ENCODE measurements at regions not wholly inside any gene's neighbourhood (a gene's known extent, or its start where the extent isn't known, plus 50 kb on each side); places are given as distances from the start of the nearest gene placed in this dataset.
"Not testable (repeated sequence)": the region's sequence is repeated elsewhere in the genome, so short reads cannot be mapped to it uniquely, and the experiment has no call there.

- ATAC-seq (no peak), DNase-seq (ENCODE audit: low spot score) (no peak)
Measured at GRCh38 chr2:7694076-7694985, 777.1 kb downstream of the RNF144A start.

- not testable (repeated sequence) for ATAC-seq; DNase-seq (ENCODE audit: low spot score)
Measured at GRCh38 chr2:7696556-7696955, 779.3 kb downstream of the RNF144A start.

GRCh38 chr2:7697052-7697451, 779.8 kb downstream of the RNF144A start:
- DNase-seq (ENCODE audit: low spot score) (no peak), ATAC-seq (no peak)

GRCh38 chr2:7701791-7702190, 784.6 kb downstream of the RNF144A start:
- DNase-seq (ENCODE audit: low spot score) (no peak), ATAC-seq (no peak)

GRCh38 chr2:7703048-7703447, 785.8 kb downstream of the RNF144A start:
- DNase-seq (ENCODE audit: low spot score) (no peak), ATAC-seq (no peak)

- ATAC-seq: no peak
Measured at GRCh38 chr2:7703543-7704144, 786.4 kb downstream of the RNF144A start.

GRCh38 chr2:7704296-7704865, 787.2 kb downstream of the RNF144A start:
- no peak for DNase-seq (ENCODE audit: low spot score)
- ATAC-seq: no peak

More at GRCh38 chr2:7703543-7704144, 786.4 kb downstream of the RNF144A start:
- DNase-seq (ENCODE audit: low spot score): no peak

- ATAC-seq: no peak
- no peak for DNase-seq (ENCODE audit: low spot score)
Measured at GRCh38 chr2:7706791-7707190, 789.6 kb downstream of the RNF144A start.

- DNase-seq (ENCODE audit: low spot score) (no peak), ATAC-seq (no peak)
Measured at GRCh38 chr2:7707723-7708122, 790.5 kb downstream of the RNF144A start.

GRCh38 chr2:7709907-7710306, 792.7 kb downstream of the RNF144A start:
- ATAC-seq (no peak), DNase-seq (ENCODE audit: low spot score) (no peak)

- no peak for DNase-seq (ENCODE audit: low spot score)
- no peak for ATAC-seq
Measured at GRCh38 chr2:7711167-7711566, 794.0 kb downstream of the RNF144A start.

- ATAC-seq: no peak
Measured at GRCh38 chr2:7719876-7720275, 802.7 kb downstream of the RNF144A start.

GRCh38 chr2:7721413-7721995, 804.3 kb downstream of the RNF144A start:
- DNase-seq (ENCODE audit: low spot score) (no peak), ATAC-seq (no peak)

More at GRCh38 chr2:7719876-7720275, 802.7 kb downstream of the RNF144A start:
- DNase-seq (ENCODE audit: low spot score): no peak

GRCh38 chr2:7722212-7722910, 805.1 kb downstream of the RNF144A start:
- DNase-seq (ENCODE audit: low spot score) (no peak), ATAC-seq (no peak)

- ATAC-seq (no peak), DNase-seq (ENCODE audit: low spot score) (no peak)
Measured at GRCh38 chr2:7724336-7724735, 807.1 kb downstream of the RNF144A start.

- no peak for DNase-seq (ENCODE audit: low spot score)
- ATAC-seq: peak; percentile 78
Measured at GRCh38 chr2:7725171-7725849, 808.1 kb downstream of the RNF144A start.

GRCh38 chr2:7725850-7726242, 808.6 kb downstream of the RNF144A start:
- no peak for ATAC-seq
- DNase-seq (ENCODE audit: low spot score): no peak

GRCh38 chr2:7726989-7727388, 809.8 kb downstream of the RNF144A start:
- DNase-seq (ENCODE audit: low spot score) (no peak), ATAC-seq (no peak)

GRCh38 chr2:7728388-7728787, 811.2 kb downstream of the RNF144A start:
- DNase-seq (ENCODE audit: low spot score): no peak
- ATAC-seq: no peak

GRCh38 chr2:7730449-7730848, 813.2 kb downstream of the RNF144A start:
- DNase-seq (ENCODE audit: low spot score): no peak
- no peak for ATAC-seq
